ENCODE measurements at regions not wholly inside any gene's neighbourhood (a gene's known extent, or its start where the extent isn't known, plus 50 kb on each side); places are given as distances from the start of the nearest gene placed in this dataset.

DNA sequence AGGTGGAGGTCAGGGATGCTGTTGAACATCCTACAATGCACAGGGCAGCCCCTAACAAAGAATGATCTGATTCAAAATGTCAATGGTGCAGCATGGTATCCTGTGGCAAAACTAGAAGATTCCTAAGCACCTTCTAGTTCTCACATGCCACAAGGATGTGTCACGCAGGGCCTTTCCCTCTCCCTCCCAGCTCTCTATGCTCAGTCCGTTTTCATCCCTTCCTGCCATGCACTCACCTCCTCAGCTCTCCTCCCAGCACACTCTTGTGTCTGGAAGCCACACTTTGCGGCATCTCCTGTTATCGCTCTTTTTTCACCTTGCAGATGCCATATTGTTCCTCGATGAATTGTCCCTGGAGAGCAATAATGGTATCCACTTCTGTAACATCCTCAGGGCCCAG, 263.4 kb downstream of the CDC5L start:
- Histone ChIP-seq H3K9me2 (no peaks in the 10 kb centered on the region), H3K36me3 (replicated peaks in 1 of 2; ENCODE audit: control insufficient read depth in 1 of 2, insufficient read depth in 2 of 2, low read length in 1 of 2) (no peaks in the 10 kb centered on the region), H3K9ac (no peak overlapping the region), H3K79me2 (ENCODE audit: insufficient read depth) (no peaks in the 10 kb centered on the region), H3K4me3 (ENCODE audit: low read depth in 2 of 2, low read length in 1 of 2) (no peak overlapping the region), H3K27ac (ENCODE audit: low read depth in 2 of 2, low read length in 1 of 2) (no peak overlapping the region), H3K27me3 (ENCODE audit: insufficient read depth) (no peaks in the 10 kb centered on the region), H3K9me3 (no peaks in the 10 kb centered on the region), H3F3A (replicated peaks; ENCODE audit: insufficient read depth) (no peaks in the 10 kb centered on the region), H2AFZ (ENCODE audit: low read depth) (no peak overlapping the region), H3K4me1 (ENCODE audit: control insufficient read depth in 1 of 2, insufficient read depth in 2 of 2, low read depth in 1 of 2, low read length in 1 of 2) (peaks cover 0 to 2% of the 10 kb centered on the region in 2 experiments; a peak in 1 of 4 replicates), H3K4me2 (no peak overlapping the region), H4K20me1 (ENCODE audit: insufficient read depth) (no peaks in the 10 kb centered on the region)
- TF ChIP-seq, protein P1, sequence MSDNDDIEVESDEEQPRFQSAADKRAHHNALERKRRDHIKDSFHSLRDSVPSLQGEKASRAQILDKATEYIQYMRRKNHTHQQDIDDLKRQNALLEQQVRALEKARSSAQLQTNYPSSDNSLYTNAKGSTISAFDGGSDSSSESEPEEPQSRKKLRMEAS (IDR thresholded peaks at IDR 0.05; ENCODE audit: low read depth) = 0 out of 2 replicates have a peak, but pooled peaks have one; percentile 25
- TF ChIP-seq, protein P2, sequence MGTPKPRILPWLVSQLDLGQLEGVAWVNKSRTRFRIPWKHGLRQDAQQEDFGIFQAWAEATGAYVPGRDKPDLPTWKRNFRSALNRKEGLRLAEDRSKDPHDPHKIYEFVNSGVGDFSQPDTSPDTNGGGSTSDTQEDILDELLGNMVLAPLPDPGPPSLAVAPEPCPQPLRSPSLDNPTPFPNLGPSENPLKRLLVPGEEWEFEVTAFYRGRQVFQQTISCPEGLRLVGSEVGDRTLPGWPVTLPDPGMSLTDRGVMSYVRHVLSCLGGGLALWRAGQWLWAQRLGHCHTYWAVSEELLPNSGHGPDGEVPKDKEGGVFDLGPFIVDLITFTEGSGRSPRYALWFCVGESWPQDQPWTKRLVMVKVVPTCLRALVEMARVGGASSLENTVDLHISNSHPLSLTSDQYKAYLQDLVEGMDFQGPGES (IDR thresholded peaks at IDR 0.05; ENCODE audit: low read depth, low read length) = no peak
- POLR2A ChIA-PET = no interaction called here
- no peak for DNase-seq
- 75% methylated on average over 5 of the region's 5 CpGs for WGBS (ENCODE audit: low lambda C conversion rate)
- CTCF ChIA-PET = no interaction called here

DNA sequence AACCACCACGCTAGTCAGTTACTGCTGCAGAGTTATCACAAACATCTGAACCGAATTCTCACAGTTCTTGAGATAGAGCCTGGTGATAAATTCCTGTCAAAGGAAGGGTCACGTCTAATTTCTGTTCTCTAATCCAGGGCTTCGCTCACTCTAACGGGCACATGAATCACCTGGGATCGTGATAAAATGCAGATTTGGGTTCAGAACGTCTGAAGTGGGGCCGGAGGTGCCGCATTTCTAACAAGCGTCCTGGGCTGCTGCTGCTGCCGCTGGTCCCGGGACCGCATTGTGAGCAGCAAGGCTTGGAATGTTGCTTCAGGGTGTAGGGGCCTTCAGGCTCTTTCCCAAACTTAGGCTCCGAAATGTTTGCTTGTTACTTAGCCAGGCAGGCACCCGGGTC, 264.1 kb downstream of the CDC5L start:
- no peak overlapping the region for H3K4me2 ChIP-seq
- no peak overlapping the region for H3K4me3 ChIP-seq (ENCODE audit: low read depth in 2 of 2, low read length in 1 of 2)
- no peaks in the 10 kb centered on the region for H3K9me2 ChIP-seq
- peaks cover 0 to 2% of the 10 kb centered on the region in 2 experiments; a peak in 1 of 4 replicates for H3K4me1 ChIP-seq (ENCODE audit: control insufficient read depth in 1 of 2, insufficient read depth in 2 of 2, low read depth in 1 of 2, low read length in 1 of 2)
- no peaks in the 10 kb centered on the region for H4K20me1 ChIP-seq (ENCODE audit: insufficient read depth)
- no peaks in the 10 kb centered on the region for H3K79me2 ChIP-seq (ENCODE audit: insufficient read depth)
- H2AFZ ChIP-seq (ENCODE audit: low read depth) = no peak overlapping the region
- H3K9me3 ChIP-seq = no peaks in the 10 kb centered on the region
- DNase-seq = no peak
- H3K9ac ChIP-seq = no peak overlapping the region
- H3F3A ChIP-seq (replicated peaks; ENCODE audit: insufficient read depth) = no peaks in the 10 kb centered on the region
- no peaks in the 10 kb centered on the region for H3K36me3 ChIP-seq (replicated peaks in 1 of 2; ENCODE audit: control insufficient read depth in 1 of 2, insufficient read depth in 2 of 2, low read length in 1 of 2)
- ChIA-PET CTCF (interaction anchor here (3.4 to 4.8 kb wide), 2 partner anchors 14 to 1063 kb away, joined by 18 to 39 read pairs; no protein-coding TSS in a partner anchor), POLR2A (no interaction called here)
- TF ChIP-seq RCOR1 (IDR thresholded peaks at IDR 0.05; ENCODE audit: low read length) (no peak), JUND (IDR thresholded peaks at IDR 0.05) (no peak), RFX5 (IDR thresholded peaks at IDR 0.05; ENCODE audit: low read length) (no peak), SIN3A (IDR thresholded peaks at IDR 0.05; ENCODE audit: borderline replicate concordance, low read depth, low read length) (no peak), NFIC (IDR thresholded peaks at IDR 0.05; ENCODE audit: borderline replicate concordance) (no peak), EZH2phosphoT487 (IDR thresholded peaks at IDR 0.05; ENCODE audit: borderline replicate concordance, low read depth) (no peak), TCF12 (IDR thresholded peaks at IDR 0.05) (no peak), RAD21 (IDR thresholded peaks at IDR 0.05; ENCODE audit: low read length) (no peak), FOXJ3 (CRISPR knock-in tag; IDR thresholded peaks at IDR 0.05) (no peak), GABPA (IDR thresholded peaks at IDR 0.05; ENCODE audit: low read depth) (no peak), ELF1 (IDR thresholded peaks at IDR 0.05) (no peak), TEAD4 (IDR thresholded peaks at IDR 0.05; ENCODE audit: borderline replicate concordance, insufficient read depth) (no peak)
- TF ChIP-seq, protein P3, sequence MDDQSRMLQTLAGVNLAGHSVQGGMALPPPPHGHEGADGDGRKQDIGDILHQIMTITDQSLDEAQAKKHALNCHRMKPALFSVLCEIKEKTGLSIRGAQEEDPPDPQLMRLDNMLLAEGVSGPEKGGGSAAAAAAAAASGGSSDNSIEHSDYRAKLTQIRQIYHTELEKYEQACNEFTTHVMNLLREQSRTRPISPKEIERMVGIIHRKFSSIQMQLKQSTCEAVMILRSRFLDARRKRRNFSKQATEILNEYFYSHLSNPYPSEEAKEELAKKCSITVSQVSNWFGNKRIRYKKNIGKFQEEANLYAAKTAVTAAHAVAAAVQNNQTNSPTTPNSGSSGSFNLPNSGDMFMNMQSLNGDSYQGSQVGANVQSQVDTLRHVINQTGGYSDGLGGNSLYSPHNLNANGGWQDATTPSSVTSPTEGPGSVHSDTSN (IDR thresholded peaks at IDR 0.05) = no peak
- TF ChIP-seq, protein P4, sequence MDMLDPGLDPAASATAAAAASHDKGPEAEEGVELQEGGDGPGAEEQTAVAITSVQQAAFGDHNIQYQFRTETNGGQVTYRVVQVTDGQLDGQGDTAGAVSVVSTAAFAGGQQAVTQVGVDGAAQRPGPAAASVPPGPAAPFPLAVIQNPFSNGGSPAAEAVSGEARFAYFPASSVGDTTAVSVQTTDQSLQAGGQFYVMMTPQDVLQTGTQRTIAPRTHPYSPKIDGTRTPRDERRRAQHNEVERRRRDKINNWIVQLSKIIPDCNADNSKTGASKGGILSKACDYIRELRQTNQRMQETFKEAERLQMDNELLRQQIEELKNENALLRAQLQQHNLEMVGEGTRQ (IDR thresholded peaks at IDR 0.05; ENCODE audit: borderline replicate concordance, low read depth, low read length) = no peak
- TF ChIP-seq, protein P5, sequence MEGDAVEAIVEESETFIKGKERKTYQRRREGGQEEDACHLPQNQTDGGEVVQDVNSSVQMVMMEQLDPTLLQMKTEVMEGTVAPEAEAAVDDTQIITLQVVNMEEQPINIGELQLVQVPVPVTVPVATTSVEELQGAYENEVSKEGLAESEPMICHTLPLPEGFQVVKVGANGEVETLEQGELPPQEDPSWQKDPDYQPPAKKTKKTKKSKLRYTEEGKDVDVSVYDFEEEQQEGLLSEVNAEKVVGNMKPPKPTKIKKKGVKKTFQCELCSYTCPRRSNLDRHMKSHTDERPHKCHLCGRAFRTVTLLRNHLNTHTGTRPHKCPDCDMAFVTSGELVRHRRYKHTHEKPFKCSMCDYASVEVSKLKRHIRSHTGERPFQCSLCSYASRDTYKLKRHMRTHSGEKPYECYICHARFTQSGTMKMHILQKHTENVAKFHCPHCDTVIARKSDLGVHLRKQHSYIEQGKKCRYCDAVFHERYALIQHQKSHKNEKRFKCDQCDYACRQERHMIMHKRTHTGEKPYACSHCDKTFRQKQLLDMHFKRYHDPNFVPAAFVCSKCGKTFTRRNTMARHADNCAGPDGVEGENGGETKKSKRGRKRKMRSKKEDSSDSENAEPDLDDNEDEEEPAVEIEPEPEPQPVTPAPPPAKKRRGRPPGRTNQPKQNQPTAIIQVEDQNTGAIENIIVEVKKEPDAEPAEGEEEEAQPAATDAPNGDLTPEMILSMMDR (IDR thresholded peaks at IDR 0.05) = no peak
- TF ChIP-seq, protein P2 (IDR thresholded peaks at IDR 0.05; ENCODE audit: low read depth, low read length) = no peak
- no peaks in the 10 kb centered on the region for H3K27me3 ChIP-seq (ENCODE audit: insufficient read depth)
- WGBS (ENCODE audit: low lambda C conversion rate) = 94% methylated on average over 15 of the region's 15 CpGs
- no peak overlapping the region for H3K27ac ChIP-seq (ENCODE audit: low read depth in 2 of 2, low read length in 1 of 2)

Measured in SK-N-SH (cell line).